GM21723 (cell line): ENCODE measurements at regions not wholly inside any gene's neighbourhood (a gene's known extent, or its start where the extent isn't known, plus 50 kb on each side); places are given as distances from the start of the nearest gene placed in this dataset.
A peak's percentile ranks its signal among the peaks of the same experiment; 100 is the strongest.

Source experiments
- ATAC-seq: cut with Tn5 transposase; IDR thresholded peaks from one replicate; pipeline ENCODE4 v1.9.1; 2021; ENCODE audit warnings: mild to moderate bottlenecking, moderate library complexity; ENCODE audit not compliant: unreplicated experiment

- no peak for ATAC-seq
Measured at GRCh38 chr6:114471450-114471849, 128.6 kb upstream of the HS3ST5 start.

- ATAC-seq = no peak
Measured at GRCh38 chr6:114467931-114468330, 125.1 kb upstream of the HS3ST5 start.

- ATAC-seq = no peak
Measured at GRCh38 chr6:114465511-114465910, 122.7 kb upstream of the HS3ST5 start.

- no peak for ATAC-seq
Measured at GRCh38 chr6:114453737-114454276, 111.0 kb upstream of the HS3ST5 start.

GRCh38 chr6:114452785-114453401 lies 110.1 kb upstream of the HS3ST5 start:
- ATAC-seq = no peak

- no peak for ATAC-seq
Measured at GRCh38 chr6:114450631-114451030, 107.8 kb upstream of the HS3ST5 start.

- no peak for ATAC-seq
Measured at GRCh38 chr6:114449659-114450058, 106.8 kb upstream of the HS3ST5 start.

- ATAC-seq = no peak
Measured at GRCh38 chr6:114446342-114446741, 103.5 kb upstream of the HS3ST5 start.

- no peak for ATAC-seq
Measured at GRCh38 chr6:114445846-114446245, 103.0 kb upstream of the HS3ST5 start.

GRCh38 chr6:114439411-114439810 lies 96.6 kb upstream of the HS3ST5 start:
- no peak for ATAC-seq

GRCh38 chr6:114437235-114437634 lies 94.4 kb upstream of the HS3ST5 start:
- ATAC-seq = no peak

GRCh38 chr6:114436691-114437090 lies 93.9 kb upstream of the HS3ST5 start:
- ATAC-seq = no peak

- no peak for ATAC-seq
Measured at GRCh38 chr6:114435985-114436384, 93.2 kb upstream of the HS3ST5 start.

GRCh38 chr6:114432400-114432799 lies 89.6 kb upstream of the HS3ST5 start:
- no peak for ATAC-seq

- ATAC-seq = no peak
Measured at GRCh38 chr6:114431641-114432040, 88.8 kb upstream of the HS3ST5 start.

GRCh38 chr6:114430534-114431124 lies 87.8 kb upstream of the HS3ST5 start:
- no peak for ATAC-seq

GRCh38 chr6:114428341-114428740 lies 85.5 kb upstream of the HS3ST5 start:
- no peak for ATAC-seq

- ATAC-seq = no peak
Measured at GRCh38 chr6:114421199-114421598, 78.4 kb upstream of the HS3ST5 start.

GRCh38 chr6:114419175-114419574 lies 76.4 kb upstream of the HS3ST5 start:
- ATAC-seq = peak; percentile 97

GRCh38 chr6:114418304-114418972 lies 75.6 kb upstream of the HS3ST5 start:
- ATAC-seq = no peak

- ATAC-seq = no peak
Measured at GRCh38 chr6:114407426-114408035, 64.7 kb upstream of the HS3ST5 start.
